ENCODE measurements at regions not wholly inside any gene's neighbourhood (a gene's known extent, or its start where the extent isn't known, plus 50 kb on each side); places are given as distances from the start of the nearest gene placed in this dataset.
"Not testable (repeated sequence)": the region's sequence is repeated elsewhere in the genome, so short reads cannot be mapped to it uniquely, and the experiment has no call there.

- TF ChIP-seq HES2, CTCF (IDR thresholded peaks at IDR 0.05): not testable (repeated sequence)
Measured at GRCh38 chr3:5508860-5509259, 321.4 kb downstream of the EDEM1 start.

Measured in A549 (cell line).